ENCODE measurements at regions not wholly inside any gene's neighbourhood (a gene's known extent, or its start where the extent isn't known, plus 50 kb on each side); places are given as distances from the start of the nearest gene placed in this dataset.

- DNase-seq (ENCODE audit: low spot score) = no peak
- intact Hi-C loops (cut with DNase I) = loop anchor here (10.0 kb wide), 1 partner anchor 307 kb away; the partner anchor contains the start of gene TTC22
Measured at GRCh38 chr1:54497338-54497737, 50.7 kb upstream of the ACOT11 start.

GRCh38 chr1:54495954-54496353 is 52.1 kb upstream of the ACOT11 start:
- DNase-seq (ENCODE audit: low spot score) = no peak
- intact Hi-C loops (cut with DNase I) = loop anchor here (10.0 kb wide), 1 partner anchor 309 kb away; the partner anchor contains the start of gene TTC22

GRCh38 chr1:54493608-54494007 is 54.4 kb upstream of the ACOT11 start:
- intact Hi-C loops (cut with DNase I) = loop anchor here (5.0 to 10.0 kb wide), 2 partner anchors 54 to 311 kb away; partner anchors contain the start of genes ACOT11 and TTC22
- no peak for DNase-seq (ENCODE audit: low spot score)

- intact Hi-C loops (cut with DNase I) = loop anchor here (5.0 to 10.0 kb wide), 2 partner anchors 57 to 314 kb away; partner anchors contain the start of genes ACOT11 and TTC22
Measured at GRCh38 chr1:54490361-54491248, 57.4 kb upstream of the ACOT11 start.

GRCh38 chr1:54489627-54490250 is 58.3 kb upstream of the ACOT11 start:
- DNase-seq (ENCODE audit: low spot score) = no peak
- intact Hi-C loops (cut with DNase I) = loop anchor here (2.0 to 10.0 kb wide), 8 partner anchors 58 to 419 kb away; partner anchors contain the start of genes ACOT11, CYB5RL, MRPL37 and TTC22

More at GRCh38 chr1:54490361-54491248, 57.4 kb upstream of the ACOT11 start:
- no peak for DNase-seq (ENCODE audit: low spot score)

GRCh38 chr1:54488779-54489626 is 59.0 kb upstream of the ACOT11 start:
- DNase-seq (ENCODE audit: low spot score) = peak; percentile 90
- intact Hi-C loops (cut with DNase I) = loop anchor here (1.0 to 5.0 kb wide), 9 partner anchors 82 to 418 kb away; partner anchors contain the start of genes CYB5RL and MRPL37

GRCh38 chr1:54488065-54488750 is 59.8 kb upstream of the ACOT11 start:
- intact Hi-C loops (cut with DNase I) = loop anchor here (1.0 to 5.0 kb wide), 9 partner anchors 81 to 417 kb away; partner anchors contain the start of genes CYB5RL and MRPL37
- peak; percentile 94 for DNase-seq (ENCODE audit: low spot score)

- no peak for DNase-seq (ENCODE audit: low spot score)
- intact Hi-C loops (cut with DNase I) = loop anchor here (1.0 to 5.0 kb wide), 9 partner anchors 80 to 417 kb away; partner anchors contain the start of genes CYB5RL and MRPL37
Measured at GRCh38 chr1:54487571-54488050, 60.4 kb upstream of the ACOT11 start.

- intact Hi-C loops (cut with DNase I) = loop anchor here (5.0 kb wide), 2 partner anchors 200 to 285 kb away; partner anchors contain the start of genes CYB5RL and MRPL37
- no peak for DNase-seq (ENCODE audit: low spot score)
Measured at GRCh38 chr1:54486907-54487306, 61.1 kb upstream of the ACOT11 start.

GRCh38 chr1:54485416-54485815 is 62.6 kb upstream of the ACOT11 start:
- intact Hi-C loops (cut with DNase I) = loop anchor here (5.0 kb wide), 2 partner anchors 198 to 283 kb away; partner anchors contain the start of genes CYB5RL and MRPL37
- no peak for DNase-seq (ENCODE audit: low spot score)

- no peak for DNase-seq (ENCODE audit: low spot score)
- intact Hi-C loops (cut with DNase I) = no loop called here
Measured at GRCh38 chr1:54483875-54484437, 64.1 kb upstream of the ACOT11 start.

- intact Hi-C loops (cut with DNase I) = no loop called here
- DNase-seq (ENCODE audit: low spot score) = no peak
Measured at GRCh38 chr1:54481201-54481884, 66.7 kb upstream of the ACOT11 start.

GRCh38 chr1:54480525-54480848 is 67.5 kb upstream of the ACOT11 start:
- intact Hi-C loops (cut with DNase I) = no loop called here
- no peak for DNase-seq (ENCODE audit: low spot score)

- DNase-seq (ENCODE audit: low spot score) = no peak
- intact Hi-C loops (cut with DNase I) = no loop called here
Measured at GRCh38 chr1:54479841-54480524, 68.0 kb upstream of the ACOT11 start.

GRCh38 chr1:54479251-54479650 is 68.8 kb upstream of the ACOT11 start:
- intact Hi-C loops (cut with DNase I) = no loop called here
- no peak for DNase-seq (ENCODE audit: low spot score)

GRCh38 chr1:54477153-54477561 is 70.9 kb upstream of the ACOT11 start:
- no peak for DNase-seq (ENCODE audit: low spot score)
- intact Hi-C loops (cut with DNase I) = no loop called here

- intact Hi-C loops (cut with DNase I) = no loop called here
- DNase-seq (ENCODE audit: low spot score) = no peak
Measured at GRCh38 chr1:54476530-54477109, 70.4 kb upstream of the SSBP3 start.

Data from cardiac septum (tissue), 1 donor.